HEK293 (cell line): ENCODE measurements at regions not wholly inside any gene's neighbourhood (a gene's known extent, or its start where the extent isn't known, plus 50 kb on each side); places are given as distances from the start of the nearest gene placed in this dataset.
A peak's percentile ranks its signal among the peaks of the same experiment; 100 is the strongest.

ENCODE experiments used
- CTCF ChIA-PET: fragments of 350-600 bp; formaldehyde crosslinking; extraction: SDS; loops from one replicate; lab custom pipeline; 2021; ENCODE audit warnings: antibody characterized with exemption; lab: Yijun Ruan, JAX
- POLR2A ChIA-PET: fragments of 300-600 bp; formaldehyde crosslinking; extraction: SDS; loops from one replicate; lab custom pipeline; 2020; ENCODE audit warnings: antibody characterized with exemption, inconsistent platforms; lab: Yijun Ruan, JAX
- H3K27ac ChIP-seq: fragments of 200-500 bp; sonication (Bioruptor generic); 2 replicates; pipeline ENCODE4 v1.5.1; 2014; ENCODE audit warnings: low read depth, low read length, control low read depth, inconsistent platforms; ENCODE audit errors: extremely low read depth
- H3K36me3 ChIP-seq, 2 experiments: fragments of 200-500 bp in 1 of 2; sonication (Bioruptor generic) in 1 of 2; 1 replicate in 1 of 2; 2 replicates in 1 of 2; pipeline ENCODE4 v1.5.1; 2014 to 2017; ENCODE audit warnings: inconsistent platforms in 2 of 2, low read length in 2 of 2; ENCODE audit not compliant: control insufficient read depth in 2 of 2, insufficient read depth in 1 of 2
- H3K4me1 ChIP-seq: fragments of 200-500 bp; sonication (Bioruptor generic); 2 replicates; pipeline ENCODE4 v1.5.1; 2014; ENCODE audit warnings: mild to moderate bottlenecking, low read length, inconsistent platforms; ENCODE audit not compliant: control insufficient read depth, insufficient read depth
- H3K4me3 ChIP-seq: 2 replicates; pipeline ENCODE4 v1.5.1; 2011; ENCODE audit warnings: low read depth, mild to moderate bottlenecking, control low read depth, low read length, moderate library complexity
- H3K9me3 ChIP-seq: fragments of 200-500 bp; sonication (Bioruptor generic); 2 replicates; pipeline ENCODE4 v1.5.1; 2014; ENCODE audit warnings: low read depth, low read length, inconsistent platforms; ENCODE audit not compliant: control insufficient read depth, insufficient read depth
- GLI2 ChIP-seq: fragments of 450-650 bp; formaldehyde crosslinking; IDR thresholded peaks from 2 replicates; pipeline ENCODE4; 2017; ENCODE audit warnings: missing biosample characterization, missing genetic modification characterization, low read depth, borderline replicate concordance
- KLF1 ChIP-seq: fragments of 450-650 bp; formaldehyde crosslinking; IDR thresholded peaks from 2 replicates; pipeline ENCODE4 v1.5.1; 2016; ENCODE audit warnings: missing biosample characterization, missing genetic modification characterization
- KLF10 ChIP-seq: fragments of 450-650 bp; IDR thresholded peaks from 2 replicates; pipeline ENCODE4 v1.5.1; 2018; ENCODE audit warnings: missing biosample characterization, mild to moderate bottlenecking, missing genetic modification characterization
- KLF16 ChIP-seq: fragments of 450-650 bp; formaldehyde crosslinking; IDR thresholded peaks from 2 replicates; pipeline ENCODE4 v1.5.1; 2017; ENCODE audit warnings: missing biosample characterization, missing genetic modification characterization
- MZF1 ChIP-seq: fragments of 450-650 bp; formaldehyde crosslinking; IDR thresholded peaks from 2 replicates; pipeline ENCODE4 v1.5.1; 2017; ENCODE audit warnings: missing biosample characterization, missing genetic modification characterization, borderline replicate concordance
- SP3 ChIP-seq: fragments of 450-650 bp; formaldehyde crosslinking; IDR thresholded peaks from 2 replicates; pipeline ENCODE4 v1.5.1; 2016; ENCODE audit warnings: missing biosample characterization, missing genetic modification characterization
- ZFHX2 ChIP-seq: fragments of 450-650 bp; formaldehyde crosslinking; conservative IDR thresholded peaks from 2 replicates; pipeline ENCODE4 v1.5.1; 2016; ENCODE audit warnings: missing biosample characterization, missing genetic modification characterization
- ZIC2 ChIP-seq: fragments of 450-650 bp; formaldehyde crosslinking; IDR thresholded peaks from 2 replicates; pipeline ENCODE4 v1.5.1; 2016; ENCODE audit warnings: missing biosample characterization, missing genetic modification characterization
- ZNF112 ChIP-seq: fragments of 450-650 bp; formaldehyde crosslinking; IDR thresholded peaks from 2 replicates; pipeline ENCODE4 v1.5.0; 2017; ENCODE audit warnings: missing biosample characterization, missing genetic modification characterization
- ZNF140 ChIP-seq: fragments of 450-650 bp; formaldehyde crosslinking; IDR thresholded peaks from 2 replicates; pipeline ENCODE4 v1.5.1; 2016; ENCODE audit warnings: missing biosample characterization, missing genetic modification characterization
- ZNF16 ChIP-seq: fragments of 450-650 bp; formaldehyde crosslinking; IDR thresholded peaks from 2 replicates; pipeline ENCODE4 v1.5.1; 2016; ENCODE audit warnings: low read depth, missing biosample characterization, missing genetic modification characterization
- ZNF174 ChIP-seq: fragments of 450-650 bp; formaldehyde crosslinking; IDR thresholded peaks from 2 replicates; pipeline ENCODE4 v1.5.0; 2017; ENCODE audit warnings: missing biosample characterization, mild to moderate bottlenecking, missing genetic modification characterization
- ZNF473 ChIP-seq: fragments of 450-650 bp; formaldehyde crosslinking; IDR thresholded peaks from 2 replicates; pipeline ENCODE4 v1.5.1; 2017; ENCODE audit warnings: missing biosample characterization, missing genetic modification characterization
- ZNF518A ChIP-seq: fragments of 450-650 bp; formaldehyde crosslinking; conservative IDR thresholded peaks from 2 replicates; pipeline ENCODE4 v1.5.1; 2016; ENCODE audit warnings: low read depth, missing biosample characterization, missing genetic modification characterization
- ZNF660 ChIP-seq: fragments of 450-650 bp; IDR thresholded peaks from 2 replicates; pipeline ENCODE4 v1.5.1; 2018; ENCODE audit warnings: missing biosample characterization, mild to moderate bottlenecking, missing genetic modification characterization
- ZNF777 ChIP-seq: fragments of 450-650 bp; formaldehyde crosslinking; IDR thresholded peaks from 2 replicates; pipeline ENCODE4 v1.5.1; 2017; ENCODE audit warnings: missing biosample characterization, missing genetic modification characterization, borderline replicate concordance
- TF ChIP-seq, protein P1 (sequence below): fragments of 450-650 bp; formaldehyde crosslinking; IDR thresholded peaks from 2 replicates; pipeline ENCODE4 v1.5.1; 2016; ENCODE audit warnings: missing biosample characterization, missing genetic modification characterization
- TF ChIP-seq, protein P2 (sequence below): fragments of 450-650 bp; formaldehyde crosslinking; IDR thresholded peaks from 2 replicates; pipeline ENCODE4 v1.5.1; 2017; ENCODE audit warnings: missing biosample characterization, missing genetic modification characterization
- TF ChIP-seq, protein P3 (sequence below): fragments of 450-650 bp; formaldehyde crosslinking; IDR thresholded peaks from 2 replicates; pipeline ENCODE4 v1.5.1; 2016; ENCODE audit warnings: missing biosample characterization, missing genetic modification characterization

- peaks cover 2% of the 10 kb centered on the region; the same call in 1 of the 2 replicates for H3K4me1 ChIP-seq
- H3K4me3 ChIP-seq = no peak overlapping the region
- TF ChIP-seq KLF10 (tag by site-specific recombination) = no peak
- TF ChIP-seq ZNF174 (tag by site-specific recombination) = no peak
- no peak for TF ChIP-seq ZFHX2 (tag by site-specific recombination)
- TF ChIP-seq ZNF473 = no peak
- TF ChIP-seq KLF1 (tag by site-specific recombination) = peak; percentile 77
- TF ChIP-seq KLF16 (tag by site-specific recombination) = no peak
- TF ChIP-seq ZNF112 (tag by site-specific recombination) = no peak
- no peak for TF ChIP-seq ZNF777 (tag by site-specific recombination)
- no peak for TF ChIP-seq ZNF16 (tag by site-specific recombination)
- TF ChIP-seq MZF1 = no peak
- no peak for TF ChIP-seq SP3 (tag by site-specific recombination)
- TF ChIP-seq ZIC2 = peak; percentile 41
- TF ChIP-seq ZNF660 (tag by site-specific recombination) = no peak
- no peak for TF ChIP-seq ZNF140 (tag by site-specific recombination)
- POLR2A ChIA-PET = no interaction called here
- peak overlapping the region; percentile 10; the same call in 1 of the 2 replicates for H3K27ac ChIP-seq
- no peaks in the 10 kb centered on the region for H3K9me3 ChIP-seq
- CTCF ChIA-PET = interaction anchor here (0.5 kb wide), 1 partner anchor 63 kb away, joined by 4 read pairs; no protein-coding TSS in a partner anchor
- no peaks in the 10 kb centered on the region for H3K36me3 ChIP-seq
These were observed 132.5 kb downstream of the HSD17B3 start for GRCh38 chr9:96169484-96169883.

DNA sequence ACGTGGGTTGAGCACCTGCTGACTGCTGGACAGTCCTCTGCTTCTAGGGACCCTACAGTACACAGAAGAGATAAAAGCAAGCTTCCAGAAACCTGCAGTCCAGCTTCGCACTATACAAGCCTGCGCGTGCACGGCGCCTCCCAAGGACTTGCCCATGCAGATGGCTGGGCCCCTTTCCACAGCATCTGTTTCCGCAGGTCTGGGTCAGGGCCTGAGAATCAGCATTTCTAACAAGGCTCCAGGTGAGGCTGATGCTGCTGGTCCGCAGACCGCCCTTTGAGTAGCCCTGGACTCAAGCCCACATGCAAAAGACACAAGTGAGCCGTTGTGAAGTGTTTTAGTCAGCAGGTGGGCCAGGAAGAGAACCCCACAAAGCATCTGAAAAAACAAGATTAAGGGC, 133.1 kb downstream of the HSD17B3 start:
- POLR2A ChIA-PET = no interaction called here
- CTCF ChIA-PET = no interaction called here
- Histone ChIP-seq H3K36me3 (no peaks in the 10 kb centered on the region), H3K4me1 (peaks cover 2% of the 10 kb centered on the region; the same call in 1 of the 2 replicates), H3K27ac (no peak overlapping the region), H3K9me3 (no peaks in the 10 kb centered on the region), H3K4me3 (no peak overlapping the region)
- TF ChIP-seq, protein P1, sequence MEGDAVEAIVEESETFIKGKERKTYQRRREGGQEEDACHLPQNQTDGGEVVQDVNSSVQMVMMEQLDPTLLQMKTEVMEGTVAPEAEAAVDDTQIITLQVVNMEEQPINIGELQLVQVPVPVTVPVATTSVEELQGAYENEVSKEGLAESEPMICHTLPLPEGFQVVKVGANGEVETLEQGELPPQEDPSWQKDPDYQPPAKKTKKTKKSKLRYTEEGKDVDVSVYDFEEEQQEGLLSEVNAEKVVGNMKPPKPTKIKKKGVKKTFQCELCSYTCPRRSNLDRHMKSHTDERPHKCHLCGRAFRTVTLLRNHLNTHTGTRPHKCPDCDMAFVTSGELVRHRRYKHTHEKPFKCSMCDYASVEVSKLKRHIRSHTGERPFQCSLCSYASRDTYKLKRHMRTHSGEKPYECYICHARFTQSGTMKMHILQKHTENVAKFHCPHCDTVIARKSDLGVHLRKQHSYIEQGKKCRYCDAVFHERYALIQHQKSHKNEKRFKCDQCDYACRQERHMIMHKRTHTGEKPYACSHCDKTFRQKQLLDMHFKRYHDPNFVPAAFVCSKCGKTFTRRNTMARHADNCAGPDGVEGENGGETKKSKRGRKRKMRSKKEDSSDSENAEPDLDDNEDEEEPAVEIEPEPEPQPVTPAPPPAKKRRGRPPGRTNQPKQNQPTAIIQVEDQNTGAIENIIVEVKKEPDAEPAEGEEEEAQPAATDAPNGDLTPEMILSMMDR (tag by site-specific recombination) = no peak

DNA sequence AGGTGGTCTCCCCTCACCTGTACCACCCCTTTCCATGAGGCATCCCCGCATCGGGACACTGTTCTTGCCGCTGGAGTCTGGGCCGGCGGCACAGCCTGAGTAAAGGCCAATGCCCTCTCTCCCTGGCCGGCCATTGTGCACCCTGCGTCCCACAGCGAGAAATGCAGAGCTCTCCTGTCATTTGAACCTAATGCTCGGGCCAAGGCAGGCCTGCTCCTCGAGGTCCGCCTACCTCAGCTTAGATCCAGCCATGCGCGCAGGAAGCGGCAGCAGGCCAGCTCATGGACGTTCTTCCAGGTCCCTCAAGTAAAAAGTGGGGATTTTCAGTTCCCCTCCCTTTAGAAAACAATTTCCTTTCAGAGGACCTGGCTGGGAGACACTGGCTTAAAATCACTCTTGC, 135.0 kb downstream of the HSD17B3 start:
- peaks cover 2% of the 10 kb centered on the region; the same call in 1 of the 2 replicates for H3K4me1 ChIP-seq
- no peak overlapping the region for H3K4me3 ChIP-seq
- no peaks in the 10 kb centered on the region for H3K36me3 ChIP-seq
- H3K9me3 ChIP-seq = no peaks in the 10 kb centered on the region
- no peak overlapping the region for H3K27ac ChIP-seq
- ChIA-PET POLR2A (no interaction called here), CTCF (no interaction called here)
- TF ChIP-seq, protein P2, sequence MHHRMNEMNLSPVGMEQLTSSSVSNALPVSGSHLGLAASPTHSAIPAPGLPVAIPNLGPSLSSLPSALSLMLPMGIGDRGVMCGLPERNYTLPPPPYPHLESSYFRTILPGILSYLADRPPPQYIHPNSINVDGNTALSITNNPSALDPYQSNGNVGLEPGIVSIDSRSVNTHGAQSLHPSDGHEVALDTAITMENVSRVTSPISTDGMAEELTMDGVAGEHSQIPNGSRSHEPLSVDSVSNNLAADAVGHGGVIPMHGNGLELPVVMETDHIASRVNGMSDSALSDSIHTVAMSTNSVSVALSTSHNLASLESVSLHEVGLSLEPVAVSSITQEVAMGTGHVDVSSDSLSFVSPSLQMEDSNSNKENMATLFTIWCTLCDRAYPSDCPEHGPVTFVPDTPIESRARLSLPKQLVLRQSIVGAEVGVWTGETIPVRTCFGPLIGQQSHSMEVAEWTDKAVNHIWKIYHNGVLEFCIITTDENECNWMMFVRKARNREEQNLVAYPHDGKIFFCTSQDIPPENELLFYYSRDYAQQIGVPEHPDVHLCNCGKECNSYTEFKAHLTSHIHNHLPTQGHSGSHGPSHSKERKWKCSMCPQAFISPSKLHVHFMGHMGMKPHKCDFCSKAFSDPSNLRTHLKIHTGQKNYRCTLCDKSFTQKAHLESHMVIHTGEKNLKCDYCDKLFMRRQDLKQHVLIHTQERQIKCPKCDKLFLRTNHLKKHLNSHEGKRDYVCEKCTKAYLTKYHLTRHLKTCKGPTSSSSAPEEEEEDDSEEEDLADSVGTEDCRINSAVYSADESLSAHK (tag by site-specific recombination) = no peak
- no peak for TF ChIP-seq GLI2 (tag by site-specific recombination)
- TF ChIP-seq, protein P3, sequence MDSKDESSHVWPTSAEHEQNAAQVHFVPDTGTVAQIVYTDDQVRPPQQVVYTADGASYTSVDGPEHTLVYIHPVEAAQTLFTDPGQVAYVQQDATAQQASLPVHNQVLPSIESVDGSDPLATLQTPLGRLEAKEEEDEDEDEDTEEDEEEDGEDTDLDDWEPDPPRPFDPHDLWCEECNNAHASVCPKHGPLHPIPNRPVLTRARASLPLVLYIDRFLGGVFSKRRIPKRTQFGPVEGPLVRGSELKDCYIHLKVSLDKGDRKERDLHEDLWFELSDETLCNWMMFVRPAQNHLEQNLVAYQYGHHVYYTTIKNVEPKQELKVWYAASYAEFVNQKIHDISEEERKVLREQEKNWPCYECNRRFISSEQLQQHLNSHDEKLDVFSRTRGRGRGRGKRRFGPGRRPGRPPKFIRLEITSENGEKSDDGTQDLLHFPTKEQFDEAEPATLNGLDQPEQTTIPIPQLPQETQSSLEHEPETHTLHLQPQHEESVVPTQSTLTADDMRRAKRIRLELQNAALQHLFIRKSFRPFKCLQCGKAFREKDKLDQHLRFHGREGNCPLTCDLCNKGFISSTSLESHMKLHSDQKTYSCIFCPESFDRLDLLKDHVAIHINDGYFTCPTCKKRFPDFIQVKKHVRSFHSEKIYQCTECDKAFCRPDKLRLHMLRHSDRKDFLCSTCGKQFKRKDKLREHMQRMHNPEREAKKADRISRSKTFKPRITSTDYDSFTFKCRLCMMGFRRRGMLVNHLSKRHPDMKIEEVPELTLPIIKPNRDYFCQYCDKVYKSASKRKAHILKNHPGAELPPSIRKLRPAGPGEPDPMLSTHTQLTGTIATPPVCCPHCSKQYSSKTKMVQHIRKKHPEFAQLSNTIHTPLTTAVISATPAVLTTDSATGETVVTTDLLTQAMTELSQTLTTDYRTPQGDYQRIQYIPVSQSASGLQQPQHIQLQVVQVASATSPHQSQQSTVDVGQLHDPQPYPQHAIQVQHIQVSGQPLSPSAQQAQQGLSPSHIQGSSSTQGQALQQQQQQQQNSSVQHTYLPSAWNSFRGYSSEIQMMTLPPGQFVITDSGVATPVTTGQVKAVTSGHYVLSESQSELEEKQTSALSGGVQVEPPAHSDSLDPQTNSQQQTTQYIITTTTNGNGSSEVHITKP (tag by site-specific recombination) = no peak
- no peak for TF ChIP-seq ZNF174 (tag by site-specific recombination)
- no peak for TF ChIP-seq ZNF518A (tag by site-specific recombination)
